H4 (cell line): ENCODE measurements at regions not wholly inside any gene's neighbourhood (a gene's known extent, or its start where the extent isn't known, plus 50 kb on each side); places are given as distances from the start of the nearest gene placed in this dataset.

ENCODE experiments used
- DNase-seq: peaks from one replicate; pipeline ENCODE4 v3.0.0-alpha.2; 2015; ENCODE audit warnings: low spot score

DNA sequence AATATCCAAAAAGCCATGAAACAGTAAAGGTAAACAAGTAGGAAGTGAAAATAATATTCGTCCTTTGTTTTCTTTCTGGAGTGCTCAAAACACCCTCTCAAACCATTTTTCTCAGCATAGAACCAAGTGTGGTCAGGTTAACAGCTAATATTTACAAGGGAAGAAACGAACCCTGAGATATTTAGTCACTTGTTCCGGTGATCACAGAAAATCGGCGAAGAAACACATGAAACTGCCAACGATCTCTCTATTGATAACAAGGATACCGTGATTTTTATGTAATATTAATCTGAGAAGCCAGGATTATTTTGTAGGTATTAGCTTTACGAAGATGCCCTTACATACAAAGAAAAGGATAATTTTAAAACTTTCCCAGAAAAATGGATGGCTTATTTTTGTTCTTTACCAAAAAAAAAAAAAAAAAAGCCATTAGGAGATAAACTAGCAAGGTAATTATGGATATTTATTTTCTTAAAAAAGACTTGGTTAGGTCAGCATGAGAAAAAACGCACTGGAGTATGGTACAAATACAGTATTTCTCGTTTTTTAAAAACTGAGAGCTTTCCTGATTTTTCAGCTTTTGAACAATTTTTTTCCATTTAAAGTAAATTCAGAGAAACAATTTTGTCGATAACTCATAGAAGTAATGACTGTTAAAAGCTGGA is 107.3 kb upstream of the HNRNPU start:
- no peak for DNase-seq

DNA sequence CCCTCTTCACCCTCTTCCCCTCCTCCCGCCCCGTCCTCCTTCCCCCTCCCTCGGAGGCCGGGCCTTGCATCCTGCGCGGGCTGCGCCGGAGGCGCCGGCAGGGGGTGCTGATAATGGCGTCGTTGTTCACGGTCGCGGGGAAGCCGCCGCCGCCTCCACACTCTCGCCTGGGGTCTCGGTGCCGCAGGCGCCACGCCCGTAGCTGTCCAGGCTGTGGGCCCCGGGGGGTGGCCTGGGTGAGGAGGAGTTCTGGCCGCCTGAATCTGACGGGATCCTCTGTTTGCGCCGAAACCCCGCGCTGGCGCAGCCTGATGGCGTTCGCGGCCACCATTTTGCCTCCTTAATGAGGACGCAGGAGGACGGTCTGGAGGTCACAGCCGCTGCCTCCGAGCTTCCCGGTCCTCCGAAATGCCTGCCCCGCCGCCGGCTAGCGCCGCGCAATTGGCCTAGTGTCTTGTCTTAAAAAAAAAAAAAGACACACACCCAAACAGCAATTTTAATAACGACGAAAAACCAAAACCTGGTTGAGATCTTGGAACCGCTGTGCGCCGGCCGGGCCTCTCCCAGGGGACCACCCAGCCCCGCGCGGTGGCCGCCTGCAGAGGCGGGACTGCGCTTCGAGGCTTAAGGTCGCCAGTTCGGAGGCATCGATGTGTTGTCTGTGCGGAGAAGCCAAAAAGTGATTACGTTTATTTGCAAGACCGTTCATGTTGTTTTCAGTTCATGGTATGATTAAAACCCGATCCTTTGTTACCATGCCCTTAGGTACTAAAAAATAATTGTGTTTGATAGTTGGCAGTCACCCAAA is 106.6 kb upstream of the HNRNPU start:
- DNase-seq = peak; percentile 91

DNA sequence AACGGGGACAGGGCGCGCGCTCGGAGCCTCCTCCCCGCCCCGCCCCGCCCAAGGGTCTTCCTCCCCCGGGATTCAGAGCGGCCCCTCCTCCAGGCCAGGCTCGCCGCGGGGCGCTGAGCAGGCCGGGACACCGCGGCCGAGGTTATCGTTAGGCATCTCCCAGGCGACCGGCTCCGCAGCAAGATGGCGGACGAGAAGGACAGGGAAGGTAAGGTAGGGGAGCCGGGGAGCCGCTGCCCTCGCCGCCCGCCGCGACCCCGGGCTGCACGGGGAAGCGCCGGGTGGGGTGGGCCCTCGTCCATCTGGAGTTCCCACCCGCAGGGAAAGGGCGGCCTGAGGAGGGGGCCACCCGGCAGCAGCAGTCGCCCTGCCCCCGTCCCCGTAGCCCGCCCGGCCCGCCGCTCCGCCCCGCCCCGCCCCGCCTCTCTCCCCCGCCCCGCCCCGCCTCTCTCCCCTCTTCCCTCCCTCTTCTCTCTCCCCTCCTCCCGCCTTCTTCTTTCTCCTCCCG is 105.9 kb upstream of the HNRNPU start:
- peak; percentile 75 for DNase-seq

DNA sequence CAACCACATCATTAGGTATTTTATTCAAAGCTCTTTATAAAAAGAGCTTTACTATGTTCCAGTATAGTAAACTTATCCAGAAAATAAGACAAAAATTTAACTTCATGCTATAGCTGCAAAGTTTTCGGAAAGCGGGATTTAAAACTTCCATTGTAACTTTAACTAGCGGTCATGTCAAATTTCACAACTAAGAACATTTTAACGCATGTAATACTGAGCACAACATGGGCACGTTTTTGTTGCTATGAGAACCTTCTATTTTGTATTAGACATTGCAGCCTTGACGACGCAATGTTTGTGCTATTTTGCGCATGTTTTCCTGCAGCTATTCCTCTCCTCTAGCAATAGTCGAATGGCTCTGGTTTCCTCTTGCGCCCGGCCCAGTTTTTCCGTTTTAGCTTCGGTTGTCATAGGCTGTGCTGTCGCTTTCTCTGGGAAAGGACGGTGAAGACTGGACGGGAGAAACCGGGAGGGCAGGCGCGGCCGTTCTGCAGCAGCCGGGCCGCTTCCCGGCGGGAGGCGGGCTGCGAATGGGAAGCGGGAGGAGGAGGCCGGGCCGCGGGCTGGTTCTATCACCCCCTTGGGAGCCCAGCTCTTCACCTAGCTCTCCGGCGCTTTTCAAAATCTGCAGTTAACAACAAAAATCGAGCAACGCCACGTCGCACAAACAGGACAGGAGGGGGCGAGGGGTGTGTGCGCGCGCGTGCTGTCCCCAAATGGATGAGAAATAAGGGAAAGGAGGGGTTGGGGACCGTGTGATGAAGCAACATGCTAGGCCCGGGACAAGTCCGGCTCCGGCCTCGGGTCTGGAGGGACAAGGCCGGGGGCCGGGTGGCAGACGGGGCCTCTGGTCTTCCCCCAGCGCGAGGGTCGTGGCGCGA is 105.3 kb upstream of the HNRNPU start:
- peak; percentile 69 for DNase-seq

DNA sequence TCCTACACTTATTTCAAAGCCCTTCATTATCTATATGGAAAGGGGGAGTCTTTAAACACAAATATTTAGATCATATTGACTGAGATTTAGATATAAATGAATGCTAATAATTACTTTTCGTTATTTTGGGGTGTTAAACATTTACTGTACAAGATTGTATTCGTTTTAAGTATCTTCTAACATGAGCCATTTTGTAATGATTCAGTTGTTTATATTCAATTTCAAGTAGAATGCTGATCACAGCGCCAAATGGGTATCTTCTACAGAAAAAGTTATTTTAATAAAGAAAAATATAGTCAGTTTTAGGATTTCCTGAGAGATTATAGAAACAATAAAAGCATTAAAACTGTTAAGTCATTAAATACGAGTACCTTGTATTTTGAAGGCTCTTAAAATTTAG is 104.5 kb upstream of the HNRNPU start:
- DNase-seq = no peak

DNA sequence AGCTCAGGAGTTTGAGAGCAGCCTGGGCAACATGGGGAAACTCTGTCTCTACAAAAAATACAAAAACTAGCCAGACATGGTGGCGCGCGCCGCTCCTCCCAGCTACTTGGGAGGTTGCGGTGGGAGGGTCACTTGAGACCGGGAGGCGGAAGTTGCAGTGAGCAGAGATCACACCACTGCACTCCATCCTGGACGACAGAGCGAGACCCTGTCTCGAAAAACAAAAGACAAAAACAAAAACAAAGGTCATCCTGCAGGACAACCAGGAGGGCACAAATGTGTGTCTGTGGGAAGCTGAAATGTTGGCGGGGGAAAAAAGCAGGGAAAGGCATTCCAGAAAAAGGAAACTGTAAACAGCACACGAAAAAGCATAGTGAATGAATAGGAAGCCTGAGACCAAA is 104.1 kb upstream of the HNRNPU start:
- no peak for DNase-seq

DNA sequence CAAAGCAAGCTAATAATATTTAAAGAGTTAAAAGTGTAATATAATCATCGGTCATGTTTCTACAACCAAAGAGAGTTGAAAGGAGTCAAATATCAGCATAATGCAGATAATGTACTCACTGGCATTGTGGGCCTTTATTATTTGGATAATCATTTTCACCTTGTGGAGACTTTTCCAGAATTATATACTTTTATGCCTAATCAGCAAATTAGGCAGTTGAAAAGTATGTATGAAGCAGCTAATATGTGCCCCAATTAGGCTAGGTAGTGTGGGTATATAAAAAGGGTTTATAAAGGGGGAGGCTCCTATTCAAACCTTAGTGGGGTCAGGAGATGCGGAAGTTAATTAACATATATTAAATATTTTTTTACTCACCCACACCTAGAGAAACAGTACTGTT is 102.8 kb upstream of the HNRNPU start:
- DNase-seq = no peak

DNA sequence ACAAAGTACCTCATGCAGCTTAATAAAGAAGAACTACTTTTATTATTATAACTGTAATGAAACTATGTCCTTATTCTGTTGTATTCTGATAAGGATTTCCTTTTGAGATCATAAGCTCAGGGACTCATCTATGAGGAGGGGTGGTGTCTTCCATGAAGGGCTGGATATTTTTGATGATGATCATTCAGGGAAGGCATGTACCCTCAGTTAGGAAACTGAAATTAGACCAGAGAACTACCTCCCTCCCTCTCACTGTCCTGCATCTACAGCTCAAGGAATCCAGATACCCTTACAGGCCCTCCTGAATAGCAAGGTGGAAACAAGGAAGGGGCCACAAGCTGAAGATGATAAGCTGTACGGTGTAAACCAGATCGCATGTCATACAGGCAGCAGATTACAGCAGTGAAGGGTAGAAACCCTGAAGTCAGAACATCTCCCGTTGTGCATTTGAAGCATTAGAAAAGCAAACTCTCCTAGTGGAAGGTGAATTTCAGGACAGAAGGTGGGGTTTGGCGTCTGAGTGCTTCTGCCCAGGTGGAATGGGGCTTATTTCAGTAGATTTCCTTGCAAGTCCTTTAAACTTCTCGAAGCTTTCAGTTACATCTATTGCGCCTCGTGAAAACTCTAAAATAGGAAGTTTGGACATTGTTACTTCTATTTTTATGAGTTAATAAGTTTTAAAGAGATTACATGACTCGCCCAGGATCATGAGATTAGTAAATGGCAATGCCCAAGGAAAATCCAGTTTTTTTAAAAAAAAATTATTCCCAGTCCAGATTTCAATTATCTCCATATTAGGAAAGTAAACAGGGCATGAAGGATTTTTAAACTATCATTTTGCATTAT is 101.1 kb upstream of the HNRNPU start:
- DNase-seq = no peak

DNA sequence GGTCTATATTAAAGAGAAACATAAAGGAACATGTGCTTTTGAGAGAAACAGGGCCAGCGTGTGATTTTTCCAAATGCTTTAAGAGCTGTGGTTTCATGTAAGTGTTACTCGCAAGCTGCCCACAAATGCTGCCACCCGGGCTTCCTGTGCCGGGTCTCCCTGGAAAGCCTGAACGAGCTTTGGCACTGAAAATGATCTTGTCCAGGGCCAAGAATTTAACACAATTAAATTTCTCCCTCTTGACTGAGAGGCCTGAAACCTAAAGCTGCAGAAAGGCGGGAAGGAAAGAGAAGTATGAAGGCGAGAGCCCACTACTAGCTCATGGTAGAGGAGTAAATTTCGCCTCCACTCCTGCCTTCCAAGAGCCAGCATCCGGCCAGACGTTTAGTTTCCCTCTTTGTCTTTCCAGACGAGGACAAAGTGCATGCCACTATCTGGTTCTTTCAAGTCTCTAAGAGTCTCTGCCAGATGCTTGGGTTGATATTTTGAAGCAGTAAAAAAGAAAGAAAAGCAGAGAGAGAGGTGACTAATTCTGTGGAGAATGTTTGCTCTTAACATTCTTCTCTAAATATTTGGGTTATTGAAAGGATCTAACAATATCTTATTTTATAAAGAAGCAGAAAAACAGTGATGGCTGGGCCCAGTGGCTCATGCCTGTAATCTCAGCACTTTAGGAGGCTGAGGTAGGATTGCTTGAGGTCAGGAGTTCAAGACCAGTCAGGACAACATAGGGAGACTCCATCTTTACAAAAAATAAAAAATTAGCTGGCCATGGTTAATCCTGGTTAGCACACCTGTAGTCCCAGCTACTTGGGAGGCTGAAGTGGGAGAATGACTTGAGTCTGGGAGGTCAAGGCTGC is 100.0 kb upstream of the HNRNPU start:
- peak; percentile 83 for DNase-seq

DNA sequence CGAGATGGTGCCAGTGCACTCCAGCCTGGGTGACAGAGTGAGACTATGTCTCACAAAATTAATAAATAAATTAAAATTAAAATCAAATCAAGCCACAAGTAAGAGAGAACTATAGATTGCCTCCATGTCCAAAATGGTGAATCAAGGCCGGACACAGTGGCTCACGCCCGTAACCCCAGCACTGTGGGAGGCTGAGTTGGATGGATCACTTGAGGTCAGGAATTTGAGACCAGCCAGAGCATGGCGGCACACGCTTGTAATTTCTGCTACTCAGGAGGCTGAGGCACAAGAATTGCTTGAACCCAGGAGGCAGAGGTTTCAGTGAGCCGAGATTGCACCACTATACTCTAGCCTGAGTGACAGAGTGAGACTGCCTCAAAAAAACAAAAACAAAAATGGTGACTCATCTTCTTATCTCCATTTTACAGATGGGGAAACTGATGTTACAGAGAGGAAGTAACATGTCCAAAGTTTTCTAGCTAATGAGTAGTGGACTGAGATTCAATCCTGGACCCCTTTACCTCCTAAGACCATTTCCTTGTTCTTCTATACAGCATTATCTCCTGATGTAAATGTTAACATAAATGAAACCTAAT is 99.0 kb upstream of the HNRNPU start:
- DNase-seq = no peak

DNA sequence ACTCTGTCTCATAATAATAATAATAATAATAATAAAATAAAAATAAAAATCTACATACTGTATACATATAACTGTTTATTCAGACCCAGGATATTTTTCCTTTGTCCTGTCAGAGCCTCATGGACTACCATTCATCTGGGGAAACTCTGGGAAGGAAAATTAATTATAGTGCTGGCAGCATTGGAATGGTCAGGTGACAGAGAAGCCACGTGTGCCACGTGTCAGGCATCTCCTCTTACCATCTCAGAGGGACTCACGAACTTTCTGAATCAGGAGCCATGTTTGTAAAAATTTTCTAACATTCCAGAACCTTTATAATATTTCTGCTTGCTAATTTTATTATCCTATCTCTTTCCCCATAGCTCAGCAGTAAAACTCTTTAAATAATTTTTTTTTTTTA is 97.8 kb upstream of the HNRNPU start:
- peak; percentile 25 for DNase-seq

DNA sequence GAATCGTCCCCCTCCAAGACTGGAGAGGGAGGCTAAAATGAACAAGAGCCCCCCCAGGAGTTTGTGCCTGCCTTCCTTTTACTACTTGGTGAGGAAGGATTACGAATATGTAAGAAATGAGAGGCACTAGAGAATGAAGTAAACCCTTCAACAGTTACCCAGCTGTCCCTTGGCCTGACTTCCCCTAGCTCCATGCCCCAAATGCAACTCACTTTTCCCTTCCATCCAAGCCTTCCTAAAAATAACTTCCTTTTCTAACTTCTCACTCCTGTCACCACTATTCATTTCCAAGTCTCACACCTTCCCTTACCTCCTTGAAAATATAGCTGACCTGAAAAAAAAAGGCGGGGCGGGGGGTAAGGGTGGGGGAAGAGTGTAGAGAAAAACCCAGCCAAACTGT is 96.6 kb upstream of the HNRNPU start:
- no peak for DNase-seq

DNA sequence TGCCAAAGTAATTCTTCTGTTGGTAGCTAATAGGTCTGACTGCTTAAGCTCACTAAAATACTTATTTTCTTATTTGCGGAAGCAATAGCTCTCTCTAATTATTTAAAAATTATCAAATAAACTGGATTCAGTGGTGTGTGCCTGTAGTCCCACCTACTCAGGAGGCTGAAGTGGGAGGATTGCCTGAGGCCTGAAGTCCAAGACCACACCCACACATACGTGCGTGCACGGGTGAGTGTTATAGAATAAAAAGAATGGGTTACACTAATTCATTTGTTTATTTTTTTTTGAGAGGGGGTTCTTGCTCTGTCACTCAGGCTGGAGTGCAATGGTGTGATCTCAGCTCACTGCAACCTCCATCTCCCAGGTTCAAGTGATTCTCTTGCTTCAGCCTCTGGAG is 94.2 kb upstream of the HNRNPU start:
- no peak for DNase-seq

DNA sequence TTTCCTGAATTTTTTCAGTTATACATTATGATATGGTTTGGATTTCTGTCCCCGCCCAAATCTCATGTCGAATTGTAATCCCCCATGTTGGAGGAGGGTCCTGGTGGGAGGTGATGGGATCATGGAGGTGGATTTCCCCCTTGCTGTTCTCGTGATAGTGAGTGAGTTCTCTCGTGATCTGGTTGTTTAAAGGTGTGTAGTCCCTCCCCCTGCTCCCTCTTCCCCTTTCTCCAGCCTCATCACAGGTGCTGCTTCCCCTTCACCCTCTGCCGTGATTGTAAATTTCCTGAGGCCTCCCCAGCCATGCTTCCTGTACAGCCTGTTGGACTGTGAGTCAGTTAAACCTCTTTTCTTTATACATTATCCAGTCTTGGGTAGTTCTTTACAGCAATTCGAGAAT is 93.2 kb upstream of the HNRNPU start:
- no peak for DNase-seq

DNA sequence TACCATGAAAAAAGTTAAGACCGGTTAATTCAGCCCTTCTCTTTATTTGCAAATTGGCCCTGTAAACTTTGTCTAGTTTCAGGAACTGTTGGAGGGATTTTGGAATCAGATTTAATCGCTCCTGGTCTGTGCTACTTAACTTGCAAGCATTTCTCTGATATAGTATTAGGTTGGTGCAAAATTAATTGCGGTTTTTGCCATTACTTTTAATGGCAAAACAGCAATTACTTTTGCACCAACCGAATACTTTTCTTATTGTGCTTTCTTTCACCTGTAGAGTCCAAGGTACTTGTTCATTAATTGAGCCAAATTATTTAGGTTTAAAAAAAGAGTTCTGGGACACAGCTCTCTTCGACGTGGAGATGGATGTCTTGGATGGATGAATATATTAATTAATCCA is 92.8 kb upstream of the HNRNPU start:
- no peak for DNase-seq

DNA sequence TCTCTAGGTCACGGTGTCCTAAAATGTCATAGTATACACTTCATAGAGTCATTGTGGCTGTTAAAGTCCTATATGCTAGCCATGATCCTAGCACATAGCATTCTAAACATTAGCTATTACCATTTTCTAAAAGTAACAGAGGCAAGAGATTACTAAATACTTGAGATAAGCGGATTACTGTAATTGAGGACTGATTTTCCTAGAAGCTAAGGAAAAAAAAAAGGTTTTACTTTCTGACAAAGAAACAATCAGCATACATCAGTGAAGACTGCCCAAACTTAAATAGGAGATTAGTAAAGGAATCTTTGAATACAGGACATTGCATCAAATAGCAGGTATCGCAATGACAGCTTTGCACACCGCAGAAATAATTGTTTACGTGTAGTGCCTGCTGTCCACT is 91.3 kb upstream of the HNRNPU start:
- no peak for DNase-seq

DNA sequence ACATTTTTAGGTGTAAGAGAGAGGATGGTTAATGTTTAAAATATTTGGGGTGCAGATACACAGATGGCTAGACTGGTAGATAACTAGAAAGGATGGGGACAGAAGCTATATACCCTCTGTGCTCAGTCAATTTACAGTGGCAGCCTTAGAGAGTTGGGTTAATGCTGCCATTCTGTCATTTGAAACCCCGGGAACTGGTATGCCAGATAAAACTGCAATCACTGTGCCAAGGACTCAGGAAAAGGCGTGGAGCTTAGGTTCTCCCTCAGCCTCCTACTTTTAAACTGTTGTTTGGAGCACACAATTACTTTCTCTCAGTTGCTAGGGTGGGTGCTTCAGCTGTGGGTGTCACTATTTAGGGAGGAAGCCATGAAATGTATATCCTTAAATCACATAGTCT is 90.0 kb upstream of the HNRNPU start:
- no peak for DNase-seq

DNA sequence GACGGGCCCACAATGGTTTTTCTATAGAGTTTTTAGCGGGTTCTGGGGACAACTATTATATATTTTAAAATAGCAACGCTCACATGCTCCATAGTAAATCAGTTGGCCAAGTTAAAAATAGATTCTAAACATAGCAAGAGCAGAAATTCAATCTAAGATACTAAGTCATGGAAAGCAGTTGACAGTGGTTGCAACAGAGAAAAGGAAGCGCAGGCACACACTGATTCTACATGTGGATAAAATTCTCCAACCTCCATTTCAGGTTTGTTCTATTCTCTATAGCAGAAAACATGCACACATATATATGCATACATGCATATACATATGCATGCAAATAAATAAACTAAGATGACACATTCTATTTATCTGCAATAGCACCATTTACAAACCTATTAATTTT is 89.6 kb upstream of the HNRNPU start:
- no peak for DNase-seq

DNA sequence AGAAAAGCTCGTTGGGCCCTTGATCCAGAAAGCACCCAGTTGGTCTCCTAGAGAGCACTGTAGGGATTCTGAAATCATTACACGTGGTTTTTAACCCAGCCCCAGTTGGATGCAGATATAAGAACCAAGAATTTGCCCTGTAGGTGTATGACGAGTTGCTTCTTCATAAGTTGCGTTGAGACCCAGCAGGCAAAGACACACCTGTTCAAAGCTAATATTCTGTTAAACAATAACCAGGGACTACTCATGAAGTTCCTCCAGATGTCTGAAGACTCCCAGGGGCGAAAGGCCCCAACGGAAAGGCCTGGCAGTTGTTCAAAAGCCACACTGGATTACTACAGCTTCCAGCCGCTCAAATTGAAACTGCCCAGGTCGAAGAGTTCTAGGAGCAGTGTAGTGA is 88.6 kb upstream of the HNRNPU start:
- DNase-seq = no peak

DNA sequence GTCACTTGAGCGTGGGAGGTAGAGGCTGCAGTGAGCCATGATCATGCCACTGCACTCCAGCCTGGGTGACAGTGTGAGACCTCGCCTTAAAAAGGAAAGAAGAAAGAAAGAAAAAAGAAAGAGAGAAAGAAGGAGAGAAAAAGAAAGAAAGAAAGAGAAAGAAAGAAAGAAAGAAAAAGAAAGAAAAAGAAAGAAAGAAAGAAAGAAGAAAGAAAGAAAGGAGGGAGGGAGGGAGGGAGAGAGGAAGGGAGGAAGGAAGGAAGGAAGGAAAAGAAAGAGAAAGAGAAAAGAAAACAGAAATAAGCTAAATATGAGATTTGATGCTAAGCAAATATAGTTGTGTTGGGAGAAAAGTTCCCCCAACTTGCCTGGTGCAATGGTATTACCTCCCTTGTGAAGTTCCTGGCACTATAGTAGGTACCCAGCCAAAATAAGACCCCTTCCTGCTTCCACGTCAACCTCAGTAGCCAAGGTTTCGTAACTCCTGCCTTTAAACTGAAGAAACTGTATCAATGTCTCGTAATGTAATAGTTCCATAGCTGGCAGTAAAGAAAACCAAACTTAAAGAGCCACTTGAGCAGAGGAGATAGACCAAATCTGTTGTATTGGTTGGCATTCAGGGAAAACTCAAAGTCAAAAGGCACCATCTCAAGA is 88.1 kb upstream of the HNRNPU start:
- DNase-seq = no peak
